SK-N-SH (cell line): ENCODE measurements at regions not wholly inside any gene's neighbourhood (a gene's known extent, or its start where the extent isn't known, plus 50 kb on each side); places are given as distances from the start of the nearest gene placed in this dataset.

Experiments
- GABPA ChIP-seq: IDR thresholded peaks from 2 replicates; pipeline ENCODE4 v1.4.0; 2012; ENCODE audit warnings: low read depth, mild to moderate bottlenecking
- JUND ChIP-seq: IDR thresholded peaks from 2 replicates; pipeline ENCODE4 v1.4.0; 2012
- RFX5 ChIP-seq: IDR thresholded peaks from 2 replicates; pipeline ENCODE4 v1.6.1; 2012; ENCODE audit warnings: mild to moderate bottlenecking, improper control_type of control experiment, low read length
- SMC3 ChIP-seq: IDR thresholded peaks from 2 replicates; pipeline ENCODE4 v1.6.1; 2012; ENCODE audit warnings: low read depth, low read length, improper control_type of control experiment
- TCF12 ChIP-seq: IDR thresholded peaks from 2 replicates; pipeline ENCODE4 v1.4.0; 2012
- YY1 ChIP-seq: IDR thresholded peaks from 2 replicates; pipeline ENCODE4 v1.4.0; 2012; ENCODE audit warnings: low read depth, mild to moderate bottlenecking
- TF ChIP-seq, protein P1 (sequence below): fragments of 200-600 bp; sonication (generic); IDR thresholded peaks from 2 replicates; pipeline ENCODE4 v1.6.1; 2017; ENCODE audit warnings: antibody characterized with exemption, mild to moderate bottlenecking, moderate library complexity

DNA sequence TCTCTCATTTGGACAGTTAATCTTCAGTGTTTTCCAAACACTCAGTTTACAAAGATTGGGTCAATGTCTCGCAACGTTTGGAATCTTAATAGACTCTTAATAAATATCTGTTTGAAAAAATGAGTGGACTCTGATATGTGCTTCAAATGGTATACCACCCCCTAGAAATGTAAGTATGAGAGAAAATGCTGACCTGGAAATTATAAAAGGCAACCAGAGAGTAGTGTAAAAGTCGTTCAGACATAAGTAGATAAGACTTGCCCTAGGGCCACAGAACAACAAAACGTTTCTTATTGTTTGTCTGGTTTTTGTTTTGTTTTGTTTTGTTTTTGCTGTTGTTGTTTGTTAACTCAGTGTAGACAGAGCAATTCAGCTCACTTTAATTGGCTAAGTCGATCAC lies 97.4 kb upstream of the SPTLC3 start:
- TF ChIP-seq, protein P1, sequence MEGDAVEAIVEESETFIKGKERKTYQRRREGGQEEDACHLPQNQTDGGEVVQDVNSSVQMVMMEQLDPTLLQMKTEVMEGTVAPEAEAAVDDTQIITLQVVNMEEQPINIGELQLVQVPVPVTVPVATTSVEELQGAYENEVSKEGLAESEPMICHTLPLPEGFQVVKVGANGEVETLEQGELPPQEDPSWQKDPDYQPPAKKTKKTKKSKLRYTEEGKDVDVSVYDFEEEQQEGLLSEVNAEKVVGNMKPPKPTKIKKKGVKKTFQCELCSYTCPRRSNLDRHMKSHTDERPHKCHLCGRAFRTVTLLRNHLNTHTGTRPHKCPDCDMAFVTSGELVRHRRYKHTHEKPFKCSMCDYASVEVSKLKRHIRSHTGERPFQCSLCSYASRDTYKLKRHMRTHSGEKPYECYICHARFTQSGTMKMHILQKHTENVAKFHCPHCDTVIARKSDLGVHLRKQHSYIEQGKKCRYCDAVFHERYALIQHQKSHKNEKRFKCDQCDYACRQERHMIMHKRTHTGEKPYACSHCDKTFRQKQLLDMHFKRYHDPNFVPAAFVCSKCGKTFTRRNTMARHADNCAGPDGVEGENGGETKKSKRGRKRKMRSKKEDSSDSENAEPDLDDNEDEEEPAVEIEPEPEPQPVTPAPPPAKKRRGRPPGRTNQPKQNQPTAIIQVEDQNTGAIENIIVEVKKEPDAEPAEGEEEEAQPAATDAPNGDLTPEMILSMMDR: no peak
- TF ChIP-seq GABPA (no peak), RFX5 (no peak), SMC3 (no peak), JUND (no peak), TCF12 (no peak), YY1 (no peak)
